ENCODE measurements at regions not wholly inside any gene's neighbourhood (a gene's known extent, or its start where the extent isn't known, plus 50 kb on each side); places are given as distances from the start of the nearest gene placed in this dataset.

GRCh38 chr4:122212880-122213279 is 60.7 kb downstream of the BLTP1 start:
- no peak overlapping the region for H2AK9ac ChIP-seq (replicated peaks; ENCODE audit: low read depth, low read length, poor library complexity)
- no peak overlapping the region for H3K27ac ChIP-seq (ENCODE audit: insufficient read depth, low read length)
- no peak overlapping the region for H2BK5ac ChIP-seq (ENCODE audit: low read depth, low read length, poor library complexity, severe bottlenecking)
- in situ Hi-C loops (cut with MboI; ENCODE audit: low sequenced_read_pairs) = no loop called here
- TF ChIP-seq RAD21 (IDR thresholded peaks at IDR 0.05; ENCODE audit: low read length) = no peak
- TF ChIP-seq RFX5 (IDR thresholded peaks at IDR 0.05; ENCODE audit: low read depth, low read length) = no peak
- POLR2A ChIA-PET (ENCODE audit: unreplicated experiment) = no interaction called here
- no peak overlapping the region for H3K4ac ChIP-seq (ENCODE audit: low read depth, low read length)
- DNase-seq (no peak), ATAC-seq (ENCODE audit: low read depth) (no peak)
- no peaks in the 10 kb centered on the region for H3K9me1 ChIP-seq (ENCODE audit: insufficient read depth, low read length)
- no CpG with 5 or more reads among the region's 3 CpGs for WGBS, 2 experiments (ENCODE audit: extremely low coverage in 2 of 2, insufficient read length in 1 of 2)
- intact Hi-C loops (cut with micrococcal nuclease) = no loop called here
- 0 out of 4 replicates have a peak, but pooled peaks cover 0 to 4% of the 10 kb centered on the region in 2 experiments for H3K79me1 ChIP-seq (ENCODE audit: low read depth in 1 of 2, low read length in 2 of 2)
- H2BK120ac ChIP-seq (ENCODE audit: low read depth, low read length) = no peak overlapping the region
- dilution Hi-C loops (cut with HindIII; ENCODE audit: low sequenced_read_pairs, unreplicated experiment) = no loop called here
- no peak overlapping the region for H2AFZ ChIP-seq (replicated peaks; ENCODE audit: low read length, poor library complexity)
- no TSS peak for BruUV-seq (replicated peaks)
- no peaks in the 10 kb centered on the region for H3K27me3 ChIP-seq (ENCODE audit: control insufficient read depth, insufficient read depth, low read length)
- H3K9me3 ChIP-seq (ENCODE audit: control insufficient read depth, insufficient read depth, low read length) = no peaks in the 10 kb centered on the region
- H2AK5ac ChIP-seq (ENCODE audit: low read depth, low read length) = no peak overlapping the region
- H3K36me3 ChIP-seq (ENCODE audit: control insufficient read depth, insufficient read depth, low read length) = peaks cover 10% of the 10 kb centered on the region; the same call in 1 of the 2 replicates
- no peak overlapping the region for H3K14ac ChIP-seq (replicated peaks; ENCODE audit: low read depth, low read length)
- no peaks in the 10 kb centered on the region for H3K4me1 ChIP-seq (ENCODE audit: control insufficient read depth, insufficient read depth, low read length)
- no peak overlapping the region for H3K18ac ChIP-seq (ENCODE audit: low read depth, low read length)
- no peak overlapping the region for H2BK20ac ChIP-seq (ENCODE audit: low read depth, low read length)
- H4K20me1 ChIP-seq (ENCODE audit: insufficient read depth, low read length) = no peaks in the 10 kb centered on the region
- H3K4me3 ChIP-seq (ENCODE audit: insufficient read depth, low read depth, low read length) = no peak overlapping the region
- H3K4me2 ChIP-seq (ENCODE audit: low read depth, low read length) = no peak overlapping the region
- H4K5ac ChIP-seq (ENCODE audit: low read depth, low read length) = no peak overlapping the region
- no peak overlapping the region for H4K8ac ChIP-seq (ENCODE audit: low read depth in 2 of 2, low read length in 2 of 2)
- no peak overlapping the region for H3K23ac ChIP-seq (ENCODE audit: low read depth, low read length)
- H2BK15ac ChIP-seq (ENCODE audit: low read depth, low read length) = no peak overlapping the region
- no peak overlapping the region for H3K56ac ChIP-seq (ENCODE audit: extremely low read depth, insufficient read depth, low read length)
- H3K9ac ChIP-seq (ENCODE audit: low read depth, low read length) = no peak overlapping the region
- CTCF ChIA-PET = no interaction called here
- H4K91ac ChIP-seq (ENCODE audit: insufficient read depth, low read depth, low read length) = no peak overlapping the region
